ENCODE measurements at regions not wholly inside any gene's neighbourhood (a gene's known extent, or its start where the extent isn't known, plus 50 kb on each side); places are given as distances from the start of the nearest gene placed in this dataset.
A peak's percentile ranks its signal among the peaks of the same experiment; 100 is the strongest.

DNA sequence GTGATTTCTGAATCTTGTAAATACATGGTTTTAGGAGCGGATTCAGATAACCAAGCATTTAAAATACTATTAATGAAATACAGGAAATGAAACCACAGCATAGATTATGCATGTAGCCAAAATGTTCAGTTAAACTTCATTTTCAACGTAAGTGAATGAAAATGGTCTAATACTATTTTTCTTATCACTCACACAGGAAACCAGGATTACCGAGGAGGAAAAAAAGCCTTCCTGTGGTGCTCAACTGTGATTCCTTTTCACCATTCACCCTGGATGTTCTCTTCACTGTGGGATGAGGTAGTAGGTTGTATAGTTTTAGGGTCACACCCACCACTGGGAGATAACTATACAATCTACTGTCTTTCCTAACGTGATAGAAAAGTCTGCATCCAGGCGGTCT is 83.4 kb upstream of the ZNF169 start:
- H3K9me3 ChIP-seq (ENCODE audit: control insufficient read depth, insufficient read depth, low read length) = no peaks in the 10 kb centered on the region
- H3K4me3 ChIP-seq (ENCODE audit: low read length) = peak overlapping the region; percentile 26; the same call in 1 of the 2 replicates
- H3K36me3 ChIP-seq (ENCODE audit: control insufficient read depth, low read length) = peaks cover 78% of the 10 kb centered on the region
- H3K4me2 ChIP-seq (ENCODE audit: low read length) = peak overlapping the region; percentile 46
- H3K9me2 ChIP-seq (replicated peaks; ENCODE audit: control insufficient read depth, low read length) = no peaks in the 10 kb centered on the region
- TF ChIP-seq, protein P1, sequence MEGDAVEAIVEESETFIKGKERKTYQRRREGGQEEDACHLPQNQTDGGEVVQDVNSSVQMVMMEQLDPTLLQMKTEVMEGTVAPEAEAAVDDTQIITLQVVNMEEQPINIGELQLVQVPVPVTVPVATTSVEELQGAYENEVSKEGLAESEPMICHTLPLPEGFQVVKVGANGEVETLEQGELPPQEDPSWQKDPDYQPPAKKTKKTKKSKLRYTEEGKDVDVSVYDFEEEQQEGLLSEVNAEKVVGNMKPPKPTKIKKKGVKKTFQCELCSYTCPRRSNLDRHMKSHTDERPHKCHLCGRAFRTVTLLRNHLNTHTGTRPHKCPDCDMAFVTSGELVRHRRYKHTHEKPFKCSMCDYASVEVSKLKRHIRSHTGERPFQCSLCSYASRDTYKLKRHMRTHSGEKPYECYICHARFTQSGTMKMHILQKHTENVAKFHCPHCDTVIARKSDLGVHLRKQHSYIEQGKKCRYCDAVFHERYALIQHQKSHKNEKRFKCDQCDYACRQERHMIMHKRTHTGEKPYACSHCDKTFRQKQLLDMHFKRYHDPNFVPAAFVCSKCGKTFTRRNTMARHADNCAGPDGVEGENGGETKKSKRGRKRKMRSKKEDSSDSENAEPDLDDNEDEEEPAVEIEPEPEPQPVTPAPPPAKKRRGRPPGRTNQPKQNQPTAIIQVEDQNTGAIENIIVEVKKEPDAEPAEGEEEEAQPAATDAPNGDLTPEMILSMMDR (IDR thresholded peaks at IDR 0.05; ENCODE audit: low read depth, low read length, poor library complexity, severe bottlenecking) = no peak
- TF ChIP-seq EZH2phosphoT487 (IDR thresholded peaks at IDR 0.05; ENCODE audit: borderline replicate concordance, low read length) = no peak
- H3F3A ChIP-seq (ENCODE audit: control insufficient read depth, insufficient read depth) = peaks cover 46% of the 10 kb centered on the region
- peak overlapping the region; percentile 29 for H3K27ac ChIP-seq (ENCODE audit: low read depth, low read length)
- H3K4me1 ChIP-seq (ENCODE audit: control insufficient read depth, low read length) = peaks cover 49% of the 10 kb centered on the region
- no peaks in the 10 kb centered on the region for H3K27me3 ChIP-seq (ENCODE audit: control insufficient read depth, low read length)
- peaks cover 46% of the 10 kb centered on the region for H4K20me1 ChIP-seq (ENCODE audit: control insufficient read depth, insufficient read depth, low read depth, low read length)
- H3K79me2 ChIP-seq (ENCODE audit: control insufficient read depth, low read length) = peaks cover 71% of the 10 kb centered on the region

DNA sequence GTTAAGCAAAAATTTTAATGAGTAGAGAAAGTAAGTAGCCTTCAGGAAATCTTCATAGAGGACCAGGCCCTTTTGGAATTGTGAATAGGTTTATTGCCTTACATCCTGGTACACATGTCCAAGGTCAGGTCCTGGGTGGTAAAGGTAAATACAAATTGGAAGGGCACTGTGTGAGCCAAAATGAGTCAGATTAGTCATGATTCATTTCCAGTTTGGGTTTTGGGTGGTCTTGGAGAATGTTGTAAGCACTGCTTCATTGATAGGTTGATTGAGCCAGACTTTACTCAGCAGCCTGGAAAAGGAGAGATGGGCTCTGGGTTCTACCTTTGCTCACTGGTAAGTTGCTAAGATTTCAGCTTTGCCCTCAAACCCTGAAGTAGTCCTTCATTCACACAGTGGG is 82.5 kb upstream of the ZNF169 start:
- H4K20me1 ChIP-seq (ENCODE audit: control insufficient read depth, insufficient read depth, low read depth, low read length) = peaks cover 46% of the 10 kb centered on the region

DNA sequence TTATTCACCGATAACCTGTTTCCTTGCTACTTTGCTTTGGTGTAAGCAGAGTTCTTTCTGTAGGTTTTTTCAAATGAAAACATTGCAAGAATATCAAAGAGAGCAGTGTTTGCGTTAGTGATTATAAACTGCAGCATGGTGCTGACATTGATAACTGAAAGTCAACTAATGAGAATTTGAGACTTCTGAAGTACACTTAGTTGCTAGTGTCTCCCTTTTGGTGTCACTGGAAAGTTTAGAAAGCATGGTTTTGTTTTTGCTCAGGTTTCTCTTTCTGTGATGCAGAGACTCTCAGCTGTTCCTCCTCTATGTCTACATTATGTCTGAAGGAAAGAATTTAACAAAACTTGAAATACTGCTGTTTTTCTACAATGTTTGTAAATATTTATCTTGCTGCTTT is 80.2 kb upstream of the ZNF169 start:
- Histone ChIP-seq H3K79me2 (ENCODE audit: control insufficient read depth, low read length) (peaks cover 39% of the 10 kb centered on the region), H3K9me2 (replicated peaks; ENCODE audit: control insufficient read depth, low read length) (no peaks in the 10 kb centered on the region), H3K4me1 (ENCODE audit: control insufficient read depth, low read length) (peaks cover 20% of the 10 kb centered on the region), H3F3A (ENCODE audit: control insufficient read depth, insufficient read depth) (peaks cover 63% of the 10 kb centered on the region), H4K20me1 (ENCODE audit: control insufficient read depth, insufficient read depth, low read depth, low read length) (peaks cover 36% of the 10 kb centered on the region), H3K9me3 (ENCODE audit: control insufficient read depth, insufficient read depth, low read length) (no peaks in the 10 kb centered on the region), H3K36me3 (ENCODE audit: control insufficient read depth, low read length) (peaks cover 48% of the 10 kb centered on the region), H3K4me2 (ENCODE audit: low read length) (no peak overlapping the region), H3K4me3 (ENCODE audit: low read length) (no peak overlapping the region), H3K27me3 (ENCODE audit: control insufficient read depth, low read length) (no peaks in the 10 kb centered on the region), H3K27ac (ENCODE audit: low read depth, low read length) (no peak overlapping the region)
- TF ChIP-seq EZH2phosphoT487 (IDR thresholded peaks at IDR 0.05; ENCODE audit: borderline replicate concordance, low read length) = no peak
- TF ChIP-seq, protein P1 (IDR thresholded peaks at IDR 0.05; ENCODE audit: low read depth, low read length, poor library complexity, severe bottlenecking) = no peak

More for the DNA sequence above, 82.5 kb upstream of the ZNF169 start:
- Histone ChIP-seq H3F3A (ENCODE audit: control insufficient read depth, insufficient read depth) (peaks cover 52% of the 10 kb centered on the region), H3K79me2 (ENCODE audit: control insufficient read depth, low read length) (peaks cover 62% of the 10 kb centered on the region), H3K4me2 (ENCODE audit: low read length) (no peak overlapping the region), H3K4me1 (ENCODE audit: control insufficient read depth, low read length) (peaks cover 44% of the 10 kb centered on the region), H3K4me3 (ENCODE audit: low read length) (no peak overlapping the region), H3K9me2 (replicated peaks; ENCODE audit: control insufficient read depth, low read length) (no peaks in the 10 kb centered on the region), H3K9me3 (ENCODE audit: control insufficient read depth, insufficient read depth, low read length) (no peaks in the 10 kb centered on the region), H3K27me3 (ENCODE audit: control insufficient read depth, low read length) (no peaks in the 10 kb centered on the region), H3K36me3 (ENCODE audit: control insufficient read depth, low read length) (peaks cover 70% of the 10 kb centered on the region), H3K27ac (ENCODE audit: low read depth, low read length) (no peak overlapping the region)
- TF ChIP-seq, protein P1 (IDR thresholded peaks at IDR 0.05; ENCODE audit: low read depth, low read length, poor library complexity, severe bottlenecking) = no peak
- no peak for TF ChIP-seq EZH2phosphoT487 (IDR thresholded peaks at IDR 0.05; ENCODE audit: borderline replicate concordance, low read length)

Data from DOHH2 (cell line).